ENCODE measurements at regions not wholly inside any gene's neighbourhood (a gene's known extent, or its start where the extent isn't known, plus 50 kb on each side); places are given as distances from the start of the nearest gene placed in this dataset.

DNA sequence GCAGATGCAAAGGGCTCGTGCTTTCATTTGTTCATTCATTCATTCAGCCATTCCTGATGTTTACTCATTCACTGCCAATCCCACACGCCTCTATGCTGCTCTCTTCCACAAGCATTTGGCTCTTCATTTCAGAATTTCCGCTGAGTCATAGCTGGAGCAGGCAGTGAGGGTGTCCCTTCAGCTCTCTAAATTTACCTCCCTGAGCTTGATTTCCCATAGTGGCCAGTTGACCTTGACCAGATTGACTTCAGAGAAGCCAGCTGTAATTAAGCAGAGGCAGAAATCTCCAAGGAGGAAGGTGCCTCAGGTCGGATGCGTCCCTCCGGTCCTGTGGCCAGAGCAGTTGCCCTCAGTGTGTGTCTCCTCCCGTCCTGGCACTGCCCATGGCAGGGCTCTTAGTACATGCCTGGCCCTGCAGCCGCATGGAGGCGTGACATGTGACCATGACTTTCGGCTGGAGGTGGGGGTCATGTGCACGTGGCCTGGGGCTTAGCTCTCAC lies 267.2 kb upstream of the ECI2 start:
- TF ChIP-seq CTCF (IDR thresholded peaks at IDR 0.05; ENCODE audit: low read depth, low read length) = no peak
- no peak overlapping the region for H3K27ac ChIP-seq
- H3K4me3 ChIP-seq (ENCODE audit: low read depth, low read length) = no peak overlapping the region
- no peaks in the 10 kb centered on the region for H3K9me3 ChIP-seq (ENCODE audit: severe bottlenecking)
- no peak for DNase-seq
- peaks cover 93% of the 10 kb centered on the region for H3K27me3 ChIP-seq (ENCODE audit: insufficient read depth, low read depth, severe bottlenecking)
- no peaks in the 10 kb centered on the region for H3K36me3 ChIP-seq

DNA sequence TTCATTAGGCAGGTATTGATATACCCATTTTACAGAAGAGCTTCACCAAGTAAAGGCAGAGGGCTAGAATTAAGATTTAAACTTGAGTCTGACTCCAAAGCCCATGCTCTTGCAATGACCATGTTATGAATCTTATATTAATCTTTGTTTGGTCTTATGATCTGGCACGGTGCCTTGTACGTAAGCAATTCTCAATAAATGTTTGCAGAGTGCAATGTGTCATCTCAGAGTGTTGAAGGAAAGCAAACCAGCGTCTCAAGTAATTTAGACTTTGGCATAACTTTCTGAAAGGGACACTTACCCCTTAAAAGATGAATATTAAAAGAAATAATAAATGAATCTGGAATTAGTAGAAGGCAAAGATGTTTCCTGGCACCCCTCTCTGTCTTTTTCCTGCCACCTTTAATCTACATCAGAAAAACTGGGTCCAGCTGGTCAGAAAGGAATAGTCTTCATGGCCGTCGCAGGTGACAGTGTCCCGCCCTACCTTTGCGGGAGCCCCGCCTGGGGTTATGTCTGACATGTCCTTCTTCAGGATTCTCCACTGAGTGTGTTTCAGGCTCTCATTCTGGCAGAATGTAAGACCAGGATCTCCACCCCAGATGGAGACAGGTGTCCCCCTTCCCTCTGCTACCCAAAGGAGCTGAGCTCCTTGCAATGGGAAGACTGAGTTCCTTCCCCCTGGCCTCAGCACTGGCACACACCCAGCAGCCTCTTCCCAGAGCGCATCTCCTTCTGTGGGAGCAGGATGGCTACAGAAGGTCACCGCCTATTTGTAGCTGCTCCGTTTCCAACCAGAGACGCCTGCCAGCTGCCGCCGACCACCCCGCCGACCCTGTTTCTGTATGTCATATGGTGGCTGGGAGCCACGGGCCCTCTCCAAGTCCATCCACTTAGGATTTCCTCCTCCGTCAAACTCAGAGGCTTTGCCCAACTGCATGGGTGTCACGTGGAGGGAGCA lies 266.3 kb upstream of the ECI2 start:
- Histone ChIP-seq H3K27ac (no peak overlapping the region), H3K36me3 (no peaks in the 10 kb centered on the region), H3K9me3 (ENCODE audit: severe bottlenecking) (no peaks in the 10 kb centered on the region), H3K4me3 (ENCODE audit: low read depth, low read length) (no peak overlapping the region), H3K27me3 (ENCODE audit: insufficient read depth, low read depth, severe bottlenecking) (peaks cover 94% of the 10 kb centered on the region)
- TF ChIP-seq CTCF (IDR thresholded peaks at IDR 0.05; ENCODE audit: low read depth, low read length) = no peak
- no peak for DNase-seq

- peaks cover 84% of the 10 kb centered on the region for H3K27me3 ChIP-seq (ENCODE audit: insufficient read depth, low read depth, severe bottlenecking)
- no peaks in the 10 kb centered on the region for H3K9me3 ChIP-seq (ENCODE audit: severe bottlenecking)
- no peaks in the 10 kb centered on the region for H3K36me3 ChIP-seq
- no peak for DNase-seq
- H3K27ac ChIP-seq = no peak overlapping the region
- TF ChIP-seq CTCF (IDR thresholded peaks at IDR 0.05; ENCODE audit: low read depth, low read length) = no peak
- no peak overlapping the region for H3K4me3 ChIP-seq (ENCODE audit: low read depth, low read length)
These were observed 264.3 kb upstream of the ECI2 start for GRCh38 chr6:4399656-4400055.

DNA sequence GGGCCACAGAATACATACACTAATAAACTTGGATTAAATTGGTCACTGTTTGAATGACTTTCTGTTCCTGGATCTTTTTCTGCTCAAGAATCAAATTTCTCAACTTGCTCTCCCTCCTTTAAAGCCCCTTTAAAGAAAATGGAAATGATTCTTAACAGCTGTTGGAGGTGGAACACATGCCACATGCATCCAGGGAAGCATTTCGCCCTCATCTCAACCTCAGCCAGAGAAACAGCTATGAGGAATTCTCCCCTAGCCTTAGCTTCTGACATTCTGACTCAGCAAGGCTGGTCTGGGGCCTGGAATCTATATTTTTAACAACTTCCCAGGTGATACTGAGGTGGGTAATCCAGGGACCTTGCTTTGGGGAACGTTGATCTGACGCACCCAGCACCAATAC lies 263.4 kb upstream of the ECI2 start:
- H3K36me3 ChIP-seq = no peaks in the 10 kb centered on the region
- no peak for DNase-seq

DNA sequence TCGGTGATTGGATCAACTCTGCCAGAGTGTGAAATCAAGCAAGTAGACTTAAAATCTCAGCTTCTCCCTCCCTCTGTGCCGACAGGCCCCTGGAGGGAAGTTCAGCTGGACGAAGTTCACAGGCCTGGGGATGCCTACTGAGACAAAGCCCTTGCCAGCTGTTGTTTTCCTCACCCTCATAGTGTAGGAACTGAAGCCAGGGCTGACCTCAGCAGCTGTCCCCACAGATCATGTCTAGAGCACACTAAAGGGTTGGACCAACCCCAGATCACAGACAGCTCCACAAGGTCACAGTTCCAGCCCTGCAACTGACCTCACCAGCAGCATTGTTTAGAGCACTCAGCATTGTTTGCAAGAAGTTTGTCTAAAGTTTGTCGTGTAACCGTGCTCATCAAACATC lies 261.9 kb upstream of the ECI2 start:
- no peak overlapping the region for H3K4me3 ChIP-seq (ENCODE audit: low read depth, low read length)
- DNase-seq = no peak
- TF ChIP-seq CTCF (IDR thresholded peaks at IDR 0.05; ENCODE audit: low read depth, low read length) = no peak
- H3K9me3 ChIP-seq (ENCODE audit: severe bottlenecking) = no peaks in the 10 kb centered on the region
- no peaks in the 10 kb centered on the region for H3K36me3 ChIP-seq
- no peak overlapping the region for H3K27ac ChIP-seq
- peaks cover 73% of the 10 kb centered on the region for H3K27me3 ChIP-seq (ENCODE audit: insufficient read depth, low read depth, severe bottlenecking)

More for the DNA sequence above, 263.4 kb upstream of the ECI2 start:
- Histone ChIP-seq H3K27ac (no peak overlapping the region), H3K9me3 (ENCODE audit: severe bottlenecking) (no peaks in the 10 kb centered on the region), H3K4me3 (ENCODE audit: low read depth, low read length) (no peak overlapping the region), H3K27me3 (ENCODE audit: insufficient read depth, low read depth, severe bottlenecking) (peaks cover 84% of the 10 kb centered on the region)
- no peak for TF ChIP-seq CTCF (IDR thresholded peaks at IDR 0.05; ENCODE audit: low read depth, low read length)

Data from WERI-Rb-1 (cell line).